HG03342 (cell line): ENCODE measurements at regions not wholly inside any gene's neighbourhood (a gene's known extent, or its start where the extent isn't known, plus 50 kb on each side); places are given as distances from the start of the nearest gene placed in this dataset.
"Not testable (repeated sequence)": the region's sequence is repeated elsewhere in the genome, so short reads cannot be mapped to it uniquely, and the experiment has no call there.

Source experiments
- ATAC-seq: cut with Tn5 transposase; IDR thresholded peaks from one replicate; pipeline ENCODE4 v1.9.1; 2021; ENCODE audit warnings: mild to moderate bottlenecking, moderate library complexity; ENCODE audit not compliant: unreplicated experiment

DNA sequence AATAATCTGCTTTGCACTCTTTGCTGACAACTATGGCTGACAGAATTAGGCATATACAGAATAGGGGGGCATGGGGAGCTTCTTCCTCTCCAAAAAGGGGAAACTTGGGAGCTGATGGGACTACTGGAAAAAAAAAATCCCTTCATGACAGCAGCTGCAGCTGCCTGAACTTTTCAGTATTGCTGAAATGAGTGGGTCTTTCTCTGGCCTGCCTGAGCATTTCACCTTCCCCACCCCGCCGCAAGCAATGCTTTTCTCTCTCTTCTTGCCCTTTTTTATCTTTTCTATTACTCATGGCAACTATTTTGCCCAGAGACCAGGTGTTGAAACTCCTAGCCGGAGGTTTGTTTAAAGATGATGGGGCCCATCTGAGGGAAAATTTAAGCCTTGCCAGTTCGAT, 244.9 kb downstream of the SEMA3D start:
- no peak for ATAC-seq

DNA sequence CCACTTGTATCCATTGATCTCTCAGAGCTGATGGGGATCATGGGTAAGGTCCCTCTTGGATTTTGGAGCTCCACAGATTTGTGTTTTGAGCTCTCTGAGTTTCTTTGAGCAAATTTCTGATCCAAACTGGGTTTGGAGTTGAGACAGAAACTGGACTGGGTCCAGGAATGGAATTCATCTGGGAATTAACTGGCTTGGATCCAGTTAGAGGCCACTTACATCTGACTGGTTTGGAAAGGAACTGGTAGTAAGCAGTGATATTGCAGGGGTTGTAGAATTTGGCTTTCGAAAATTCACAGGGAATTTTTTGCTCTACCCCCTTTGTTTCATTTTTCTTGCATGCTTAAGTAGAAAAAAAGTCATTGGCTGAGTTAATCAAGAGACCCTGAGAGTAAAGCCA, 245.6 kb downstream of the SEMA3D start:
- no peak for ATAC-seq

DNA sequence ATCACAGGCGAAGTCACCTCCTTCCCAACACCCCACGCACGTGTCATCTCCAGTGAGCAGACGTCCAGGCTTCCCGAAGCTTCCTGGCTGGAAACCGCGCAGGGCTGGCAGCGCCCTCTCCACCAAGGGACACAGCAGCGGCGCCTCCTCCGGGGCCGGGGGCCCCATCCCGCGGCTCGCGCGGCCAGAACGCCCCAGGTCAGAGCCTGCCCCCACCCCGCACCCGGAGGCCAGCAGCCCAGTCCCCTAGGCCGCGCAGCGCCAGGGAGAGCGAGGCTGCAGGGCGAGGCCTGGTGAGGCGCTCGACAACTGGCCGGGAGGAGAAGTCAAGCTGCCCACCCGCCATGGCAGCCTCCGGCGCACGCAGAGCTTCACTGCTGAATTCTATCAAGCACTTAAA, 247.0 kb downstream of the SEMA3D start:
- ATAC-seq: no peak

- no peak for ATAC-seq
Measured at GRCh38 chr7:84939442-84939841, 247.4 kb downstream of the SEMA3D start.

DNA sequence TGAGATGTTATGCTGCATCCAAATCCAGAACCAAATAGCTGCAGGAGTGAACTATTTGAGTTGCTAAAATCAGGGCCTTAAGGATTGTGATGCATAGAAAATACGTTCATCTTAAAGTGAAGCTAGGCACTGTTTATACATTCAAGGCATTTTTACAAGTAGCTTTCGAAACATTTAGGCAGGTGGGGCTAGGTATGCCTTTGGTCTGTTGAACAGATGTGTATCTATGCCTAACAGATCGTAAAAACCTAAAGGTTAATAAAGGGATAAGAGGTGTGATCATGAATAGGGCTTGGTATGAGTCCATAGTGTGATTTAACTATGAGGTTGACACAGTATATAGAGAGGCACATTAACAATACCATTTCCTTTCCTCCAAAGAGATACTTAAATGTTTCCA, 262.5 kb downstream of the SEMA3D start:
- ATAC-seq: no peak

DNA sequence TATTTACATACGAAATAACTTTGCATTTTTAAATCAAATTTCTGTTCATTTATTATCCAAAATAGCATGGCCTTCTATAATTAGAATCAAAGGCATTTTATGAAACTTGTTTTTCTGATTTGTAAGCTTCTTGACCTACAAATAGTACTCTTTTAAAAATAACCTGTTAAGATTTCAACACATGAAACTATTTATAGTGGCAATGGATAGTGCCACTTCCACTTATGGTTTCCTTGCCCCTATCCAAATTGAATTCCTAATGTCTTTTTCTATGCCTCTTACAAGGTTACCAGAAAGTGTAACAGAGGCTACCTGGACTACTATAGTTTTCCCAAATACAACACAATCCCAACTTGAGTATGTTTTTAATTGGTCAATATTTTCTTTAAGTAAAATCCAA, 263.5 kb downstream of the SEMA3D start:
- ATAC-seq: no peak

DNA sequence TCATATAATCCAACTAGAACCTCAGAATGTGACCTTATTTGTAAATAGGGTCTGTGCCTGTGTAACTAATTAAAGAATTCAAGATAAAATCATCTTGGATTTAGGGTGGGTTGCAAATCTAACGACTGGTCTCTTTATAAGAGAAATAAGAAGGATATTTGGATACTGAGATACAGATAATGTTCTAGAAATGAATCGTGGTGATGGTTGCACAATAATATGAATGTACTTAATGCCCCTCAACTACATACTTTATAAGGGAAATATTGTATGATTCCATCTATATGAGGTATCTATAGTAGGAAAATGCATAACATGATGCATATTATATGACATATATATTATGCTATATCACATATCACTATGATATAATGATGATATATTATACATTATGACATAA, 265.7 kb downstream of the SEMA3D start:
- ATAC-seq: no peak

DNA sequence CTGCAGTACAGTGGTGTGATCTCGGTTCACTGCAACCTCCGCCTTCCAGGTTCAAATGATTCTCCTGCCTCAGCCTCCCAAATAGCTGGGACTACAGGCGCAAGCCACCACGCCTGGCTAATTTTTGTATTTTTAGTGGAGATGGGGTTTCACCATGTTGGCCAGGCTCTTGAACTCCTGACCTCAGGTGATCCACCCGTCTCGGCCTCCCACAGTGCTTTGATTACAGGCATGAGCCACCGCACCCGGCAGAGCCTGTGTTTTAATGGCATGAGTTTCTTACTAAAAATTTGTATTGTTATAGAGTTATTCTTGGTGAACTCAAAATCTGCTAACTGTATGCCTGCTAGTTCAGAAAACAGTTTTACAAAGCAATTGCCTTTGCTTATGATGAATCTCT, 269.9 kb downstream of the SEMA3D start:
- not testable (repeated sequence) for ATAC-seq

DNA sequence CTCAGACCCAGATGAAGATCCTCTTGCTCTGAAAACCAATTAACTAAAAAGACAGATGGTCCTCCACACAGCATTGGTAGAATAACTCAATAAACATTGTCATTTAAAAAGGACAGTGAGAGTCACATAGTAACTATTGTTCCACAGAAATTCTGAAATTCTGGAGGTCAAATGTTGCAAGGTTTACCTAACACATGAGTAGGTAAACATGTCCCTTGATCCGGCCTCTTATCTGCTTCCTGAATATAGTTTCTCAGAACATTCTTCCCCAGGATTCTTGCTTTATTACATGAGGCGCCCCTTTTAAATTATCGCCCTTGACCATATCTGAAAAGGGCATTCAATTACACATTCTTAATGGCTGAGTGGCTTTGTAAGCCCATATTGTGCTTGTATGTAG, 270.7 kb downstream of the SEMA3D start:
- ATAC-seq: no peak

DNA sequence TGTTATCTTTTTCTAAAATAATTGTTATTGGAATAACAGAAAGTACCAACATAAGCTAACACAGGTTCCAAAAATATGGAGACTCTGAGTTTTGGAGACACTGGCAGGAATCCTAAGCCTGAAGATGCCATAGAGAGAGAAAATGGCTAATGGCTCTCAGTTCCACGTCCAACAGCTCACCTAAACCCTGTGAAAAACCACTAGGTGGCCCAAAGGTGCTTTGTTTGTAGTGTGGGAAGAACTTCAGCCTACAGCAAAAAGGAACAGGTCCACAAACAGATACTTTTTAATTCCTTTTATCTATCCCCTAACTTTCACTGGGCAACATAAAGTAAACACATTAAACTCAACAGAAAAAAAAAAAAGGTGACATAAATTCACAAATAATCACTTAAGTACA, 272.3 kb downstream of the SEMA3D start:
- no peak for ATAC-seq

- no peak for ATAC-seq
Measured at GRCh38 chr7:84913731-84914130, 273.1 kb downstream of the SEMA3D start.

GRCh38 chr7:84912993-84913635, 273.7 kb downstream of the SEMA3D start:
- no peak for ATAC-seq

- no peak for ATAC-seq
Measured at GRCh38 chr7:84912537-84912936, 274.3 kb downstream of the SEMA3D start.

- ATAC-seq: no peak
Measured at GRCh38 chr7:84912018-84912417, 274.8 kb downstream of the SEMA3D start.

- ATAC-seq: no peak
Measured at GRCh38 chr7:84911077-84911476, 275.8 kb downstream of the SEMA3D start.

- not testable (repeated sequence) for ATAC-seq
Measured at GRCh38 chr7:84910322-84910721, 276.5 kb downstream of the SEMA3D start.

DNA sequence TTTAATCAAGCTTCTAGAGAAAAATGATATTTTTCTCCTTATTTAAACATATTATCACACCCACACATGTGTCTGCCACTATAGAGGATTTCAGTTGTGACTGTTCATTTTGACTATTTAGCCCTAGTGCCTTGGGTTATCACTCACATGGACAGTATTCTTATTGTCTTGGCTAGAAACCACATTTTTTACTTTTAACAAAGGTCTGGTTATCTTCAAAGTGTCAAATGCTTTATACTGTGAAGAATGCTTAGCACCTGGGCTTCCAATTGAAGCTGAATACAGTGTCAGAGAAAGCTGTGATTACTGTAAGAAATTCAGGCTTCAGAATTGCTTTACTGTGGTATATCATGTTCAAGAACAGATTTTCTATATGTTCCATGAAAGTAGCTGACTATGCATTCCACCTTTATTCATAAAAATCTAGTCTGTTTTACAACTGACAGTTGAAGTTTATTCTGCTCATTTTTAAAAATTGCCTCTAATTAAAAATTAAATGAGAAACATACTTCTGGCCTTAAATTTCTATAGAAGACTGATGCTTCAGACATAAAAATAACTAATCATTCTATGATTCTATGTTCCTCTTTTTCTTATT, 278.6 kb downstream of the SEMA3D start:
- no peak for ATAC-seq

GRCh38 chr7:84906889-84907288, 280.0 kb downstream of the SEMA3D start:
- ATAC-seq: no peak

DNA sequence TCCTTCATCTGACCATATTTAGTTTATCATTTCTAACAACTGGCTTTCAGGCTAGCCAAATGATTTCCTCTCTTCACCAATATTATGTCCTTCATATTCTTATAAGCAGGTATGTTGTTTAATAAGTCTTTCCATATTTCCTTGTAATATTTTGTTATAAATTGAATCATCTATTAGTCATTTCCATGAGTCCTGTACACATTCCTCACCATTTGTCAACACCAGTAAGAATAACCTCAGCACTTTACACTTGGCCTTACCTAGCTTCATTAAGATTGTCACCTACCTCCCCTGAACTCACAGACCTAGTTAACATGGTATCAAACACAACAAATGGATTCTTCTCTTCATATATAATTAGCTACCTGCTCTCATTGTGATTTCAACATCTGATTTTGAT, 282.3 kb downstream of the SEMA3D start:
- no peak for ATAC-seq

DNA sequence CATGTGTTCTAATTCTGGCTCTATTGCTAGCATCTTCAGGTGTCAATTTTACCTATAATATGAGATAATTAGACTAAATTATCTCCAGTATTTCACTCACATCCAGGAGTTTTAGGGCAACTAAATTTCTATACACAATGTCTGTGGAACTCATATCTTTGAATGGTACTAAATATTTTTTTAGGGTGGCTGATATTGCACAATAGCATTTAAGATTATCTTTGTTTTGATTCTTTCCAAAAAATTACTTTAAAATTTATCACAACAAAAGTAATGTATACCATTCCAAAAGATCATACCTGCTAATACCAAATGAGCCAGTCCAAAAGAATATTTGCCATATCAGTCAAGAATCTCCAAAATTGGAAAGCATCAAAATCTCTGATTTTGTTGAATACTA, 285.5 kb downstream of the SEMA3D start:
- no peak for ATAC-seq

GRCh38 chr7:84900215-84900614, 286.6 kb downstream of the SEMA3D start:
- ATAC-seq: no peak

DNA sequence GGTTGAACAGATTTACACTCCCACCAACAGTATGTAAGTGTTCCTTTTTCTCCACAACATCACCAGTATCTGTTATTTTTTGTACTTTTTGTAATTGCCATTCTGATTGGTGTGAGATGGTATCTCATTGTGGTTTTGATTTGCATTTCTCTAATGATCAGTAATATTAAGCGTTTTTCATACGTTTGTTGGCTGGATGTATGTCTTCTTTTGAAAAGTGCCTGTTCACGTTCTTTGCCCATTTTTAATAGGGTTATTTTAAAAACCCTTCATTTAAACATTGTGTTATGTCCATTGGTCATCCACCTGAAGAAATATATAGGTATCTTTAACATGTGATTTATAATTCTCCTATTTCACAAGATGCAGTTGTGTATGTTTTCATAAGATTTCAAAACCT, 291.3 kb downstream of the SEMA3D start:
- ATAC-seq: no peak

DNA sequence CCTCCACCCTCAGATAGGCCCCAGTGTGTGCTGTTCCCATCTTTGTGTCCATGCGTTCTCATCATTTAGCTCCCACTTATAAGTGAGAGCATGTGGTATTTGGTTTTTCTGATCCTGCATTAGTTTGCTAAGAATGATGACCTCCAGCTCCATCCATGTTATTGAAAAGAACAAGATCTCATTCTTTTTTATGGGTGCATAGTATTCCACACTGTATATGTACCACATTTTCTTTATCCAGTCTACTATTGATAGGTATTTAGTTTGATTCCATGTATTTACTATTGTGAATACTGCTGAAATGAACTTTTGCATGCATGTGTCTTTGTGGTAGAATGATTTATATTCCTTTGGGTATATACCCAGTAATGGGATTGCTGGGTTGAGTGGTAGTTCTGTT, 303.3 kb downstream of the SEMA3D start:
- not testable (repeated sequence) for ATAC-seq
